ENCODE measurements at regions not wholly inside any gene's neighbourhood (a gene's known extent, or its start where the extent isn't known, plus 50 kb on each side); places are given as distances from the start of the nearest gene placed in this dataset.

DNA sequence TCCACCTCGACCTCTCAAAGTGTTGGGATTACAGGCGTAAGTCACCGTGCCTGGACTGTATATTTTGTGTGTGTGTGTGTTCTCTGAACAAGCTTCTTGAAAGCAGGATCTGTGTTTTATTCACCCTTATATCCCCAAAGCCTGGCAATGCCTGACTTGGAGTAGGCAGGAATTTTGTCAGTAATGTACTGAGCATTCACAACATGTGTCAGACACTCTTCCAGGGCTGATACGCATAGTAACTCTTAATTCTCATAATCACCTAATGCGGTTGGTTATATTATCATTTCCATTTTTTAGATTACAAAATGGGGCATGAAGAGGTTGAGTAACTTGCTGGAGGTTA is 50.4 kb upstream of the PLEKHG3 start:
- no peak for TF ChIP-seq POLR2AphosphoS5 (IDR thresholded peaks at IDR 0.05)
- TF ChIP-seq, protein P1, sequence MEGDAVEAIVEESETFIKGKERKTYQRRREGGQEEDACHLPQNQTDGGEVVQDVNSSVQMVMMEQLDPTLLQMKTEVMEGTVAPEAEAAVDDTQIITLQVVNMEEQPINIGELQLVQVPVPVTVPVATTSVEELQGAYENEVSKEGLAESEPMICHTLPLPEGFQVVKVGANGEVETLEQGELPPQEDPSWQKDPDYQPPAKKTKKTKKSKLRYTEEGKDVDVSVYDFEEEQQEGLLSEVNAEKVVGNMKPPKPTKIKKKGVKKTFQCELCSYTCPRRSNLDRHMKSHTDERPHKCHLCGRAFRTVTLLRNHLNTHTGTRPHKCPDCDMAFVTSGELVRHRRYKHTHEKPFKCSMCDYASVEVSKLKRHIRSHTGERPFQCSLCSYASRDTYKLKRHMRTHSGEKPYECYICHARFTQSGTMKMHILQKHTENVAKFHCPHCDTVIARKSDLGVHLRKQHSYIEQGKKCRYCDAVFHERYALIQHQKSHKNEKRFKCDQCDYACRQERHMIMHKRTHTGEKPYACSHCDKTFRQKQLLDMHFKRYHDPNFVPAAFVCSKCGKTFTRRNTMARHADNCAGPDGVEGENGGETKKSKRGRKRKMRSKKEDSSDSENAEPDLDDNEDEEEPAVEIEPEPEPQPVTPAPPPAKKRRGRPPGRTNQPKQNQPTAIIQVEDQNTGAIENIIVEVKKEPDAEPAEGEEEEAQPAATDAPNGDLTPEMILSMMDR (IDR thresholded peaks at IDR 0.05) = no peak
- no peak for TF ChIP-seq POLR2A (IDR thresholded peaks at IDR 0.05)

Data from sigmoid colon (tissue), 4 donors.